IPS-NIHi7 (cell line): ENCODE measurements at regions not wholly inside any gene's neighbourhood (a gene's known extent, or its start where the extent isn't known, plus 50 kb on each side); places are given as distances from the start of the nearest gene placed in this dataset.

Source experiments
- DNase-seq: peaks from one replicate; pipeline ENCODE4 v3.0.0; 2012; ENCODE audit warnings: mixed read lengths; ENCODE audit errors: extremely low spot score

GRCh38 chr1:192945390-192946130 lies 113.6 kb downstream of the UCHL5 start:
- no peak for DNase-seq

GRCh38 chr1:192949783-192950182 lies 109.4 kb downstream of the UCHL5 start:
- DNase-seq, result peak; percentile 16

- no peak for DNase-seq
Observed at GRCh38 chr1:192950926-192951325, 108.2 kb downstream of the UCHL5 start.

- DNase-seq, result no peak
Observed at GRCh38 chr1:192951691-192952460, 107.3 kb downstream of the UCHL5 start.

- no peak for DNase-seq
Observed at GRCh38 chr1:192952646-192953045, 106.5 kb downstream of the UCHL5 start.

- DNase-seq, result no peak
Observed at GRCh38 chr1:192954705-192955265, 104.4 kb downstream of the UCHL5 start.

GRCh38 chr1:192958350-192958749 lies 100.8 kb downstream of the UCHL5 start:
- no peak for DNase-seq

- DNase-seq, result no peak
Observed at GRCh38 chr1:192958871-192959270, 100.3 kb downstream of the UCHL5 start.

- DNase-seq, result no peak
Observed at GRCh38 chr1:192959657-192960186, 99.4 kb downstream of the UCHL5 start.
